OCI-LY3 (cell line): ENCODE measurements at regions not wholly inside any gene's neighbourhood (a gene's known extent, or its start where the extent isn't known, plus 50 kb on each side); places are given as distances from the start of the nearest gene placed in this dataset.

Experiments used
- EZH2phosphoT487 ChIP-seq: fragments of 200-600 bp; shearing (Covaris generic); IDR thresholded peaks from 2 replicates; pipeline ENCODE4 v1.6.1; 2018; ENCODE audit warnings: antibody characterized with exemption, mixed run types, low read depth
- TF ChIP-seq, protein P1 (sequence below): fragments of 200-600, 300-600 bp; sonication (generic); IDR thresholded peaks from 2 replicates; pipeline ENCODE4 v1.5.1; 2014; ENCODE audit warnings: antibody characterized with exemption, low read length, low read depth

DNA sequence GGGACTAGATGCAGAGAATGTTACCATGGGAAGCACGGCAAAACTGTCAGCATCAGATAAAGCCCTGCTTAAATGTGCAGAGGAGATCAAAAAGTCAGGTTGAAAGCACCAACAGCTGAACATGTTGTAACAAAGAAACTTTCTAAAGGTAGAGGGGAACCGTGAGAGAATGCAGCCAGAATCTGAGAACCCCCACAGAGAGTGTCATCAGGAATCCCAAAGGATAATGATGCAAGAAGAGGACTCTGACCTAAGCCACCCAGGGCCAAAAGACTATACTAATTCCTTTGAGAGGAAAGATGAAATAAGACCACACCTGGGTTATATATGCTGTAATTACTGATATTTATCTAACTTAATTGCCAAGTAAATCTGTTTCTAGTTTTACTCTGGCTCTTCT is 116.6 kb downstream of the PCSK1 start:
- TF ChIP-seq, protein P1, sequence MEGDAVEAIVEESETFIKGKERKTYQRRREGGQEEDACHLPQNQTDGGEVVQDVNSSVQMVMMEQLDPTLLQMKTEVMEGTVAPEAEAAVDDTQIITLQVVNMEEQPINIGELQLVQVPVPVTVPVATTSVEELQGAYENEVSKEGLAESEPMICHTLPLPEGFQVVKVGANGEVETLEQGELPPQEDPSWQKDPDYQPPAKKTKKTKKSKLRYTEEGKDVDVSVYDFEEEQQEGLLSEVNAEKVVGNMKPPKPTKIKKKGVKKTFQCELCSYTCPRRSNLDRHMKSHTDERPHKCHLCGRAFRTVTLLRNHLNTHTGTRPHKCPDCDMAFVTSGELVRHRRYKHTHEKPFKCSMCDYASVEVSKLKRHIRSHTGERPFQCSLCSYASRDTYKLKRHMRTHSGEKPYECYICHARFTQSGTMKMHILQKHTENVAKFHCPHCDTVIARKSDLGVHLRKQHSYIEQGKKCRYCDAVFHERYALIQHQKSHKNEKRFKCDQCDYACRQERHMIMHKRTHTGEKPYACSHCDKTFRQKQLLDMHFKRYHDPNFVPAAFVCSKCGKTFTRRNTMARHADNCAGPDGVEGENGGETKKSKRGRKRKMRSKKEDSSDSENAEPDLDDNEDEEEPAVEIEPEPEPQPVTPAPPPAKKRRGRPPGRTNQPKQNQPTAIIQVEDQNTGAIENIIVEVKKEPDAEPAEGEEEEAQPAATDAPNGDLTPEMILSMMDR = no peak
- TF ChIP-seq EZH2phosphoT487 = no peak
